Spleen (tissue), 3 donors: ENCODE measurements at regions not wholly inside any gene's neighbourhood (a gene's known extent, or its start where the extent isn't known, plus 50 kb on each side); places are given as distances from the start of the nearest gene placed in this dataset.

Experiments used
- POLR2A ChIP-seq, 3 donors: fragments of 450-650 bp; IDR thresholded peaks; one replicate each; pipeline ENCODE4 v1.5.1; 2017; ENCODE audit warnings: antibody characterized with exemption in 3 of 3, mild to moderate bottlenecking in 1 of 3
- POLR2AphosphoS5 ChIP-seq, 3 donors: sonication (generic); formaldehyde crosslinking; IDR thresholded peaks; one replicate each; pipeline ENCODE4 v1.5.1; 2017; ENCODE audit warnings: antibody characterized with exemption in 3 of 3

GRCh38 chr10:64959883-64960282 is 1438.7 kb downstream of the REEP3 start:
- no peak for TF ChIP-seq POLR2A (IDR thresholded peaks at IDR 0.05)
- TF ChIP-seq POLR2AphosphoS5 (IDR thresholded peaks at IDR 0.05) = no peak
